Stimulated activated naive B cell treated with anti-CD40 and anti-IgM and Interleukin-4, amounts not matched to agents 10 μg/mL and 1 μg/mL and 100 μg/mL, for 72 hours (primary cell): ENCODE measurements at regions not wholly inside any gene's neighbourhood (a gene's known extent, or its start where the extent isn't known, plus 50 kb on each side); places are given as distances from the start of the nearest gene placed in this dataset.

Source experiments
- ATAC-seq, 2 donors: fragments of 150-1000 bp; cut with Tn5 transposase; replicated peaks; 2 replicates each; pipeline ENCODE4 v1.10.0; 2021; ENCODE audit warnings: moderate library complexity in 1 of 2
- DNase-seq: peaks from one replicate; pipeline ENCODE4 v3.0.0; 2021
- H3K27ac Mint-ChIP-seq: one replicate; pipeline ENCODE4 v1.8.0; 2022; ENCODE audit warnings: mild to moderate bottlenecking, mixed read lengths
- H3K27me3 Mint-ChIP-seq, 2 donors: one replicate each; pipeline ENCODE4 v1.8.0; 2022; ENCODE audit warnings: mixed read lengths in 2 of 2
- H3K36me3 Mint-ChIP-seq, 2 donors: one replicate each; pipeline ENCODE4 v1.8.0; 2022; ENCODE audit warnings: mixed read lengths in 2 of 2, mild to moderate bottlenecking in 1 of 2
- H3K4me1 Mint-ChIP-seq, 2 donors: one replicate each; pipeline ENCODE4 v1.8.0; 2022; ENCODE audit warnings: mixed read lengths in 2 of 2, mild to moderate bottlenecking in 1 of 2
- H3K4me3 Mint-ChIP-seq, 2 donors: one replicate each; pipeline ENCODE4 v1.8.0; 2022; ENCODE audit warnings: mild to moderate bottlenecking in 2 of 2, mixed read lengths in 2 of 2, moderate library complexity in 1 of 2
- H3K9me3 Mint-ChIP-seq, 2 donors: one replicate each; pipeline ENCODE4 v1.8.0; 2022; ENCODE audit warnings: mixed read lengths in 2 of 2, mild to moderate bottlenecking in 1 of 2

- ATAC-seq (peak; percentile 40 to 48), DNase-seq (no peak)
- peaks cover 36 to 83% of the 10 kb centered on the region in 2 donors for H3K4me1 Mint-ChIP-seq
- H3K27ac Mint-ChIP-seq, result peak overlapping the region; percentile 91
- peaks cover 0 to 10% of the 10 kb centered on the region in 2 donors for H3K36me3 Mint-ChIP-seq
- H3K9me3 Mint-ChIP-seq, result peaks cover 2 to 8% of the 10 kb centered on the region in 2 donors
- no peaks in the 10 kb centered on the region for H3K27me3 Mint-ChIP-seq
- H3K4me3 Mint-ChIP-seq, result peak overlapping the region; percentile 75 to 78
Measured at GRCh38 chr21:25425156-25425555, 182.1 kb downstream of the MRPL39 start.

- H3K4me3 Mint-ChIP-seq, result peak overlapping the region; percentile 75 to 78
Measured at GRCh38 chr21:25424634-25425033, 182.6 kb downstream of the MRPL39 start.

GRCh38 chr21:25424048-25424447 is 183.2 kb downstream of the MRPL39 start:
- H3K27me3 Mint-ChIP-seq, result no peaks in the 10 kb centered on the region
- DNase-seq (no peak), ATAC-seq (no peak)
- peak overlapping the region; percentile 91 for H3K27ac Mint-ChIP-seq
- H3K9me3 Mint-ChIP-seq, result no peaks in the 10 kb centered on the region
- peaks cover 32 to 80% of the 10 kb centered on the region in 2 donors for H3K4me1 Mint-ChIP-seq
- H3K36me3 Mint-ChIP-seq, result peaks cover 5 to 19% of the 10 kb centered on the region in 2 donors
- peak overlapping the region; percentile 75 to 78 for H3K4me3 Mint-ChIP-seq

More at GRCh38 chr21:25424634-25425033, 182.6 kb downstream of the MRPL39 start:
- peak; percentile 46 for DNase-seq
- Mint-ChIP-seq H3K9me3 (peaks cover 0 to 4% of the 10 kb centered on the region in 2 donors), H3K27ac (peak overlapping the region; percentile 91), H3K4me1 (peaks cover 37 to 83% of the 10 kb centered on the region in 2 donors), H3K36me3 (peaks cover 3 to 15% of the 10 kb centered on the region in 2 donors), H3K27me3 (no peaks in the 10 kb centered on the region)
- peak; percentile 38 to 48 for ATAC-seq

- peak overlapping the region; percentile 86 for H3K27ac Mint-ChIP-seq
- H3K9me3 Mint-ChIP-seq, result no peaks in the 10 kb centered on the region
- peaks cover 5 to 30% of the 10 kb centered on the region in 2 donors for H3K36me3 Mint-ChIP-seq
- H3K4me3 Mint-ChIP-seq, result peak overlapping the region; percentile 35 to 66
- DNase-seq (no peak), ATAC-seq (no peak)
- H3K4me1 Mint-ChIP-seq, result peaks cover 30 to 77% of the 10 kb centered on the region in 2 donors
- H3K27me3 Mint-ChIP-seq, result no peaks in the 10 kb centered on the region
Measured at GRCh38 chr21:25422610-25423608, 184.4 kb downstream of the MRPL39 start.

- peak; percentile 69 for DNase-seq
- Mint-ChIP-seq H3K36me3 (peaks cover 12 to 42% of the 10 kb centered on the region in 2 donors), H3K4me1 (peaks cover 26 to 78% of the 10 kb centered on the region in 2 donors), H3K9me3 (no peaks in the 10 kb centered on the region), H3K27me3 (no peaks in the 10 kb centered on the region), H3K4me3 (peak overlapping the region; percentile 82 to 86), H3K27ac (peak overlapping the region; percentile 97)
- peak; percentile 79 to 82 for ATAC-seq
Measured at GRCh38 chr21:25421321-25422028, 185.8 kb downstream of the MRPL39 start.

- Mint-ChIP-seq H3K27ac (peak overlapping the region; percentile 97), H3K27me3 (no peaks in the 10 kb centered on the region), H3K36me3 (peaks cover 12 to 46% of the 10 kb centered on the region in 2 donors), H3K4me1 (peaks cover 26 to 74% of the 10 kb centered on the region in 2 donors), H3K9me3 (no peaks in the 10 kb centered on the region), H3K4me3 (peak overlapping the region; percentile 82 to 86)
- DNase-seq (no peak), ATAC-seq (no peak)
Measured at GRCh38 chr21:25420831-25421230, 186.4 kb downstream of the MRPL39 start.

GRCh38 chr21:25416669-25417068 is 190.6 kb downstream of the MRPL39 start:
- no peak for ATAC-seq
- Mint-ChIP-seq H3K36me3 (peaks cover 18 to 76% of the 10 kb centered on the region in 2 donors), H3K27me3 (no peaks in the 10 kb centered on the region), H3K9me3 (no peaks in the 10 kb centered on the region), H3K4me3 (no peak overlapping the region), H3K27ac (no peak overlapping the region), H3K4me1 (peaks cover 27 to 56% of the 10 kb centered on the region in 2 donors)
- no peak for DNase-seq

GRCh38 chr21:25412100-25412499 is 195.2 kb downstream of the MRPL39 start:
- peaks cover 26 to 48% of the 10 kb centered on the region in 2 donors for H3K4me1 Mint-ChIP-seq
- DNase-seq (no peak), ATAC-seq (no peak)
- peaks cover 9 to 53% of the 10 kb centered on the region in 2 donors for H3K36me3 Mint-ChIP-seq
- H3K27ac Mint-ChIP-seq, result no peak overlapping the region
- peaks cover 0 to 3% of the 10 kb centered on the region in 2 donors for H3K9me3 Mint-ChIP-seq
- no peaks in the 10 kb centered on the region for H3K27me3 Mint-ChIP-seq
- H3K4me3 Mint-ChIP-seq, result no peak overlapping the region

GRCh38 chr21:25409978-25410377 is 197.3 kb downstream of the MRPL39 start:
- Mint-ChIP-seq H3K4me1 (peaks cover 36 to 62% of the 10 kb centered on the region in 2 donors), H3K27me3 (no peaks in the 10 kb centered on the region), H3K4me3 (no peak overlapping the region), H3K27ac (no peak overlapping the region), H3K36me3 (peaks cover 8 to 44% of the 10 kb centered on the region in 2 donors), H3K9me3 (peaks cover 0 to 3% of the 10 kb centered on the region in 2 donors)
- DNase-seq, result no peak
- no peak for ATAC-seq

GRCh38 chr21:25408666-25409065 is 198.6 kb downstream of the MRPL39 start:
- no peak overlapping the region for H3K27ac Mint-ChIP-seq
- peaks cover 3 to 36% of the 10 kb centered on the region in 2 donors for H3K36me3 Mint-ChIP-seq
- no peak overlapping the region for H3K4me3 Mint-ChIP-seq
- peaks cover 0 to 3% of the 10 kb centered on the region in 2 donors for H3K9me3 Mint-ChIP-seq
- ATAC-seq (peak; percentile 79 to 86), DNase-seq (no peak)
- peaks cover 36 to 62% of the 10 kb centered on the region in 2 donors for H3K4me1 Mint-ChIP-seq
- H3K27me3 Mint-ChIP-seq, result no peaks in the 10 kb centered on the region

GRCh38 chr21:25406887-25407579 is 200.2 kb downstream of the MRPL39 start:
- peaks cover 35 to 55% of the 10 kb centered on the region in 2 donors for H3K4me1 Mint-ChIP-seq
- no peak for ATAC-seq
- peaks cover 0 to 3% of the 10 kb centered on the region in 2 donors for H3K9me3 Mint-ChIP-seq
- peak overlapping the region; percentile 78 for H3K27ac Mint-ChIP-seq
- H3K27me3 Mint-ChIP-seq, result no peaks in the 10 kb centered on the region
- H3K4me3 Mint-ChIP-seq, result no peak overlapping the region
- peaks cover 9 to 44% of the 10 kb centered on the region in 2 donors for H3K36me3 Mint-ChIP-seq
- no peak for DNase-seq

- H3K27me3 Mint-ChIP-seq, result no peaks in the 10 kb centered on the region
- DNase-seq, result no peak
- peak; percentile 55 to 63 for ATAC-seq
- peaks cover 35 to 55% of the 10 kb centered on the region in 2 donors for H3K4me1 Mint-ChIP-seq
- H3K4me3 Mint-ChIP-seq, result no peak overlapping the region
- H3K27ac Mint-ChIP-seq, result no peak overlapping the region
- H3K36me3 Mint-ChIP-seq, result peaks cover 10 to 46% of the 10 kb centered on the region in 2 donors
- peaks cover 0 to 3% of the 10 kb centered on the region in 2 donors for H3K9me3 Mint-ChIP-seq
Measured at GRCh38 chr21:25405984-25406383, 201.3 kb downstream of the MRPL39 start.

- peaks cover 13 to 50% of the 10 kb centered on the region in 2 donors for H3K36me3 Mint-ChIP-seq
- H3K27me3 Mint-ChIP-seq, result no peaks in the 10 kb centered on the region
- DNase-seq (no peak), ATAC-seq (no peak)
- H3K4me1 Mint-ChIP-seq, result peaks cover 30 to 49% of the 10 kb centered on the region in 2 donors
- H3K9me3 Mint-ChIP-seq, result peaks cover 0 to 1% of the 10 kb centered on the region in 2 donors
- no peak overlapping the region for H3K4me3 Mint-ChIP-seq
- H3K27ac Mint-ChIP-seq, result peak overlapping the region; percentile 14
Measured at GRCh38 chr21:25402134-25402961, 204.9 kb downstream of the MRPL39 start.
